Ramos (cell line): ENCODE measurements at regions not wholly inside any gene's neighbourhood (a gene's known extent, or its start where the extent isn't known, plus 50 kb on each side); places are given as distances from the start of the nearest gene placed in this dataset.
"Not testable (repeated sequence)": the region's sequence is repeated elsewhere in the genome, so short reads cannot be mapped to it uniquely, and the experiment has no call there.

Experiments
- in situ Hi-C: fragments of 300-500 bp; cut with MboI; formaldehyde crosslinking; loops from one replicate; pipeline ENCODE4 v1.14.3; 2022; ENCODE audit warnings: low sequenced_read_pairs; ENCODE audit not compliant: unreplicated experiment

DNA sequence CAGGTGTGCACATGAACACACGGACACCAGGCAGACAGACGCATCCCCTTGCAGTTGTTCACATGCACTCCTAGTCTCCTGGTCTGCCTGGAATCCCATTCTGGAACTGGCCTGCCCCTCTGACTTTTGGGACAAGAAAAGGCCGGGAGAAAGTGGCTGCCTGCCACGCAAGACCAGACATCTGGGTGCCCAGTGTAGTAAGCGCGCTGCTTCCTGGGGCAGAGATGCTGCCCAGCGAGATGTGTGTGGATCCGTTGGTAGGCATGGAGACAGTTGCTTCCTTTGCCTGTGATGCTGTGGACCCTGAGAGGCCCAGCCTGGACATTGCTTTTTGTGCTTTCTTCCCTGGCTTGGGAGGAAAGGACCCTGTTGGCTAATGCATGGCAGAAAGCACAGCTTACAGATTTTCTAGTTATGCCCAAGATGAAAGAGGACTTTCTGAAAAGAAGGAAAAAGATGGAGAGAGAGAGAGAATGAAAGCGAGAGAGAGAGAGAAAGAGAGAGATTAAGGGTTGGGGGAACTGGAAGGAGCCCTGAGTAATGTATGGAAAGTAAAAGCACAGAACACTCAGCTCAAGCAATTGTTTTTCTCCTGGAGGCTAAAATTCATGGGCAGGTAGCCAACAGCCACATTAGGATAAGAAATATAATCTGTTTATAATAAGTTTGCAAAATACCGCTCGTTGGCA is 235.3 kb downstream of the BCL2L11 start:
- in situ Hi-C loops, result not testable (repeated sequence)

DNA sequence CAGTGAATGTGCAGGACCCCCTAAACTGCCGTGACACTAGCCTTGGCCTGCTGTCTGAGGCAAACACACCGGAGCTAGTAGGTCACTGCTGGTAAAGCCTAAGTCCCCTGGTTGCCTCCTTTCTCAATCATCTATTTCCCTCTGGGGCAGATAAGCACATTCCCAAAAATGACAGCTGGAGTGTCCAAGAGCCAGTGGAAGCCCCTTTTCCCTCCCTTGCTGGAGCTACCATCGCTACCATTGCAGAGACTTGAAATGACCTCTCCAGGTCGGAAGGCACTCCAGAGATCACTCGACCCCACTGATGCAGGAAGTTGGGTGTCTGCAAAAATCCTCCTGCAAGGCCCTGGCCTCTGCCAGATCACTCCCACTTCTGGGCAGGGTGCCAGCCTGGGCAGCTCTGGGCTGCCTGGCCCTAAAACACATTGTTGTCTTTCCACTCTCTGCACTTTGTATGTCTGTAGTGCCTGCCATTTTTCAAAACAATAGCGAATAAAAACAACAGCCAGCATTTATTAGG is 235.9 kb downstream of the BCL2L11 start:
- in situ Hi-C loops, result not testable (repeated sequence)

DNA sequence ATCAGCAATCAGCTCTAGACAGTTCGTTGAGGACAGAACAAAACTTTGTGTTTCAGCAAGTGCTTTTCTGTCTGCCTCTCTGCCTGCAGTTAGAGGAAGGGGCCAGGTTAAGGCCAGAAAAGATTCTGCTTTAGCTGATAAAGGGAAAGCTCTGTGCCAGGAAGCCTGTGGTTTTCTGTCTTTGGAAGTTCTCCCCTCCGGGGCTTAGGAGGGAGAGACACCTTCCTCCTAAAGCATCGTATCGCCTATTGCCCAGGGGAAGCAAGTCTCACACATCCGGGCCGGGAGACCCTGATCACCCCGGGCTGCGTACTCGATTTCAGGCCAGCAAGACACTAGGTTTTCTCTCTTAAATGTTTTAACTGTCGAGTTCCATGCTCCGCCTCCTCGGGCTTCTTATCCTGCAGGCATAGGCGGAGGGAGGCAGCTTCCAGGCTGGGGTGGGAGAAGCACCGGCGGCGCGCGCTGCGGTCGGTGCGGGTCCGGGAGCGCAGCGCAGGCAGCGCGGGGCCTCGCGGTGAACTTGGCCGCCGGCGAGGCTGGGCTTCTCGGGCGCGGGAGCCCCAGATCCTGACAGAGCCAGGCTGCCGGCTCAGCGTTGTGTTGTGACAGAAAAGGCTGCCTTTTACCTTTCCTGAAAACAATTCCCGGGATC is 245.4 kb downstream of the BCL2L11 start:
- in situ Hi-C loops, result not testable (repeated sequence)

DNA sequence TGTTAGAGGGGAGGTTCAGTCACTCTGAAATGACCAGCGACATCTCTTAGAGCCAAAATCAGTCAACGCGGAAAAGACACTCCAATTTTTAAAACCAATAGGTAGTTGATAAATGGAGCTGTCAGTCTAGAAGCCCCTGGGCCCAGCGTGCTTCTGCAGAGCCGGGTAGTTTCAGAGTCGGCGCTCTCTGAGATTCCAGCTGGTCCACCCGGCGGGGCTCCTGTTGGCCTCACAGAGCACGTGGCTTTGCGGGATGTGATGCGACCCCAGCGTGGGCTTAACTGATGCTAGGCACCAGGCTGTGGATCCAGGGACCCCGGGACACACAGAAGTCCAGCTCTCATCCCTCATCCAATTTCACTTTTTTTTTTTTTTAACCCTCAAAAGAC is 245.9 kb downstream of the BCL2L11 start:
- in situ Hi-C loops, result not testable (repeated sequence)

DNA sequence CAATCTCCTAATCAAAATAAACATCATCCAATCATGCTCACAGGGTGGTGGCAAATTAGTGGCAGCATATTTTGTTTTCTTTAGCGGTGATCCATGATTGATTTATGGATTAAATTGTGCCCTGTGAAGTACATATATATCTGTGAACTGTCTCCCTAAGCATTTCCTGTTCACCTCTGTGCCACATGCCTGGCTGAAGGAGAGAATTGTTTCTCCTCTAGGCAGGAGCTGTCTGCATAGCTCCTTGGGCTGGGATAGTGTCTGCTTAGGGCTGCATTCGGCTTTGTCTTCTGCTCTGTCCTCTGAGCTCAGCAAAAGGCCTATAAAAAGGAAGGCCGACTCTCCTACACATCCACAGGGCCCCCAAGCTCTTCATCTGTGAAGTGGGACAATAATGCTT is 246.4 kb downstream of the BCL2L11 start:
- in situ Hi-C loops, result not testable (repeated sequence)

DNA sequence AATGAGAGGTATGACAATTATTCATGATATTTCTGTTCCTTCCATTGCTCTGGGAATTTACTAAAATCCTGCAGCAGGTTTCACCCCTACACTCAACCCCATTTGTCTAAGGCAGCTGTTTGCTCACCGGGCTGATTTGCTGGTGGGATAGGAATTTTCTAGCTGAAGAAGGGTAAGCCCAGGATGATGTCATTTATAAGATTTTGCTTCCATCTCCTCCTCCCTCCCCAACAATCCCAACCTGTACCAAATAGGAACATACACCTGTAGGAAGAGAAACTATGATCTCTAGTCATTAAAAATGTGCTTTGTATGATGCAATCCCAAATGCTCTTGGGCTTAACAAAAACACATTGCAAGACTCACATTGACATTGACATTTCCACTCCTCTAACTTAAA is 247.2 kb downstream of the BCL2L11 start:
- in situ Hi-C loops, result not testable (repeated sequence)

DNA sequence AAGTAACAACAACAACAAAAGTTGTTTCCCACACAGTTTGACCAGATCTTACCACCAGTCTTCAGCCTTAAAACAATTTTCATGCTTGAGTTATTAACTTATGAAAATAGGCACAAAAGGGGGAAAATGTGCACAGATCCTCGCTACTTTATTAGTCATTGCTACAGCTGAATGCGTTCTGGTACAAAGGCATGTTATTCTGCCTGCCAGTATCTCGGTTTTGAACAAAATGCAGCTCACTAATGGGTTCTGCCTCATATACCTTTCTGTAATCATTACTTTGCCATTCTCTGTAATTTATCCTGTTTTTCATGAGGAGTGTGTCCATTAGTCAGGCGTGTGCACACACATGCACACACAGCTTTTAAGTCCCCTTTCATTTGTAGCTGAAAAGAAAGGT is 247.6 kb downstream of the BCL2L11 start:
- in situ Hi-C loops, result not testable (repeated sequence)

DNA sequence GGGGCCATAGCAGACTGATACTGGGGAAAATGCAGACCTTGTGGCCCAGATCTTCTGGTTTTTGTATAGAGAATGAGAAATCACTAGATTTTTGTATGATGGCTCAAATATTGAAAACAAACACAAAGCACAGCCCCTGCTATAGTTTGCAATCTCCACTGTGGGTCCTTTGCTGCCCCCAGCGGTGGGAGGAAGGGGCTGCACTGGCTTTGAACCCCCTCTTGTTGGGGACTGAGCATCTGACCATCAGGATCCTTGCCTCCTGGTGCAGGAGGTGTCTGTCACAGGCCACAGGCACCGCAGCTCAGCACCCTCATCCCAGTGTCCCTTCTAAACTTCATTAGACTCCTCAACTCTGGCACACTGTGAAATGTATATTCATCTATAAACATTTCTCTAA is 252.3 kb downstream of the BCL2L11 start:
- in situ Hi-C loops, result not testable (repeated sequence)

DNA sequence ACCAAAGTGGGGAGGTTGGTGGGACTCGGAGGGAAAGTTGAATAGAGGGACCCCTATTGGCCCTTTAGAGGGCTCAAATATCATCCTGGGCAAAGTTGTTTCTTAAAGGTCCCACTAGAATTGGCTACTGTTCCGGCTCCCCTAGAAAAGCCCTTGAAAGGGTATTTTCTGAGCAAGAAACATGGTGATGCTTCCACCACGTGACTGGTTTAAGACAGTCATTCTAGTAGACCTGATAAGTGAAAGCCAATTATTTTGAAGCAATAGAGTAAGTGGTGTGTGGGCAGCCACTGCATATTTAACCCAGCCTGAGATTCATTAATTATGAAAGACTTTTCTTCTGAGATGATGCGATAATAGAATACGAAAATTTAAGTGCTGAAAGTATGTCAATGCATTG is 253.3 kb downstream of the BCL2L11 start:
- in situ Hi-C loops, result not testable (repeated sequence)

DNA sequence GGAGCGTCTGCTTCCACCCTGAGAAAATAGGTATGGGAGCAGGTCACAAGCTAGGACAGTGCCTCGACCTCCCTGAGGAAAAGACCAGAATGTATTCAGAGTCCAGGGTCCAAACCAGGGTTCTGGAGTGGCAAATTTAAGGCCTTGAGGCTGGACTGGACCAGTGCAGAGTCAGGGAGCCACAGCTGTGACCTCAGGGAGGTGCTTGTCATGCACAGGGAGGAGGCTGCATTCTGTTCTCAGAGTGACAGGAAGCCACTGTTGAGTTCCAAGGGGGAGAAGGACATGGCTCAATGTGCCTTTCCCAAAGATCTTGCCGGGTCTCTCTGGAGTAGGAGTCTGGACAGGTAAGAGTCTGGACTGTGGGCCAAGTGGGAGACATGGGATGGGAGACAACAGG is 254.0 kb downstream of the BCL2L11 start:
- in situ Hi-C loops, result not testable (repeated sequence)

DNA sequence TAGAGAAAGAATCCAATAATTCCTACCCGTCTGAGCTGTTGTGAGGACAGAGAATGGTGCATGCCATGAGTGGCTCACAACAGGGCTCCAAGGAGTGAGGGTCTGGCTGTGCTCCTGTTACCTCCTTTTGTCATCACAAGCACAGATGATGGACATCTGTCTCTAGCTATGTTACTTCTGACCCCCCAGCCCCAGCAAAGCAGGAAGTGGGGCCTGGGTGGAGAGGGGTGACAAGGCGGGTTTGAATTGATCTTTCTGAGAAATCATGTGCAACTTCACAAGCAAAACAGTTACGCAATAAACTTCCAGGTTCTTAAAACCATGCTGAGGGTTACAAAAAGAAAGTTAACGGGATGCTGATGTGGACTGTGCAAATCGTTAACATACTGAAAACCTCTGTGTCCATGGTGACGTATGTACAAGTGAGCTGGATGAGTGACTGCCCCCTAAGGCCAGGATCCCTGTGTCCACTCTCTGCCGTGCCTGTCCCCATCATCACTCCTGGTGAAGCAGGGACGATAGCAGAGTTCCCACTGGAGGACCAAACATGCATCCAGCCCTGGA is 254.7 kb downstream of the BCL2L11 start:
- in situ Hi-C loops, result not testable (repeated sequence)

DNA sequence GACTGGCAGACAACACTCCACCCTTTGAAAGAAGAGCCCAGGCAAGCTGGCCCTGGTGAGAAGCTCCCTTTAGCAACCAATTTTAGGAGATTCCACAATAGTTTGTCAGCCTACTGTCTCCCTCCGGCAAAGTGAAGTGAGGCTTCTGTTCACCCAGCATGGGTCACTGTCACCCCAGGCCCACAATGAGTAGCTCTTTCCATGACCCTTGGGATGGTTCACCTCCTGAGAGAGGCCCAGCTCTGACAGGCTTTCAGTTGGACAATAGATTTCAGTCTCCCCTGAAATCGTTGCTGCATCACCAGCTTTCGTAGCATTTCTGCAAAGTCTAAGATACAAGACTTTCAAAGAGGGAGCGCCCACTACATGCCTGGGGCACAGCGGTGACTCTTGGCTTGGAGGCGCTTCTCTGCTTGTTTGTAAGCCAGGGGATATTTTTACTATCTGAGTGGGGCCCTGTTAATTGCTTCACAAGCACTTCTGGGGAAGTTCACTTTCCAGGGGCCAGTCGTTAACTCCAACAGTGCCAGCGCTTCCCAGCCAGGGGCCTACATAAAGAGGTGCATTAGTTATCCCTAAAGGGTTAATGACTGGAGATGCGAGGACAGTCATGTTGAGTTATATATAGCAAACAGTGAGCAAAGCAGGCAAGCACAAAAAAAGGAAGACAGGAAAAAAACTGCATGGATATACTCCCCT is 255.7 kb downstream of the BCL2L11 start:
- in situ Hi-C loops, result not testable (repeated sequence)

DNA sequence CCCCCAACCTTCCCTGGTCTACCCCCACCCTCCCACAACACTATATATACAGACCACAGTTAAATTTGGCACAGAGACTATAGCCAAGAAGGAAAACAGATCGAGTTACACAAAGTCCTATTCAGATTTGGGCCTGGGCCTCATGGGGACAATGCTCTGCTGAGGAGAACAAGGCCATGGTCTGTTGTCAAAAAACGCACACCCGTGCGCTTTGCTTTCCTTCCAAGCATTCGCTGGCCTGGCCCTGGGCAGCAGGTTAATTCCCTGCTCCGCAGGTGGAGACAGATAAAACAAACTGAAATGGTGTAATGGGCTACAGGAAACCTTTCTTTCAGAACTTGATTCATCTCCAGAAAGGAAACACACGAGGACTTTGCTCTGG is 256.2 kb downstream of the BCL2L11 start:
- in situ Hi-C loops, result not testable (repeated sequence)

DNA sequence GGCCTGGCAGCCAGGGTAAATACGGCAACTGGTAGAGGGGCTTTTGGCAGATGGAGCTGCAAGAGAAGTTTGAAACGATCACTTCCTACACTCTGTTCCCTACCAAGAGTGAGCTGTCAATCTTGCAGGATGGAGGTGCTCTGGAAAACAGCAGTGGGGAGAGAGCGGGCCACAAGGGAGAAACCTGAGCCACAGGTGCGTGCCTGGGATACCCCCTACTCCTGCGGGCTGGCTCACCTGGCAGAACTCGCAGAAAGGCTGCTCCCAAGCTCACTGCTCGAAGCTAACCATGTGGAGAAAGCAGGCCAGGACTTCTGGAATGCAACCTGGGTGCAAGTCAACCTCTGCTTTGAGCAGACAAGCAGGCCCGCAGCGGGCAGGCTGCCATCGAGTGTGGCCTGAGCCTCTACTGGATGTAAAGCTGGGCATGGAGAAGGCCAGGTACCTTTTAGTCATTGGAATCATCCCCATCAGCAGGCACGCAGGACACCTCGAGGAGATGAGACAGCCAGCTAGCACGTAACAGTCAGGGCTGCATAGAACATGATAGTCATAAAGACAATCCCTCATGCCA is 256.8 kb downstream of the BCL2L11 start:
- in situ Hi-C loops, result not testable (repeated sequence)

DNA sequence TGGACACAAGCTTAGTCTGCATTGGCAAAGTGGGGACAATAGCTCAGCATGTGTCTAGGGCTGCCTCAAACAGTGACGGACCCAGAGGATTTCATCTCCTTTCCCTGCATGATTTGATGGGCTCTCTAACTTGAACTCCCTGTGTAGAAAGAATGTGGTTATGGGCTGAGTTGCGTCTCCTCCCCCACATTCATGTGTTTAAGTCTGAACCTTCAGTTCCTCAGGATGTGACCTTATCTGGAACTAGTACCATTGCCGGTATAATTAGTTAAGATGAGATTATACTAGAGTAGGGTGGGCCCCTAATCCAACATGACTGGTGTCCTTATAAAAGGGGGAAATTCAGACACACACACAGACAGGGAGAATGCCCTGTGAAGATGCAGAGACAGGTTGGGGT is 257.6 kb downstream of the BCL2L11 start:
- in situ Hi-C loops, result not testable (repeated sequence)

DNA sequence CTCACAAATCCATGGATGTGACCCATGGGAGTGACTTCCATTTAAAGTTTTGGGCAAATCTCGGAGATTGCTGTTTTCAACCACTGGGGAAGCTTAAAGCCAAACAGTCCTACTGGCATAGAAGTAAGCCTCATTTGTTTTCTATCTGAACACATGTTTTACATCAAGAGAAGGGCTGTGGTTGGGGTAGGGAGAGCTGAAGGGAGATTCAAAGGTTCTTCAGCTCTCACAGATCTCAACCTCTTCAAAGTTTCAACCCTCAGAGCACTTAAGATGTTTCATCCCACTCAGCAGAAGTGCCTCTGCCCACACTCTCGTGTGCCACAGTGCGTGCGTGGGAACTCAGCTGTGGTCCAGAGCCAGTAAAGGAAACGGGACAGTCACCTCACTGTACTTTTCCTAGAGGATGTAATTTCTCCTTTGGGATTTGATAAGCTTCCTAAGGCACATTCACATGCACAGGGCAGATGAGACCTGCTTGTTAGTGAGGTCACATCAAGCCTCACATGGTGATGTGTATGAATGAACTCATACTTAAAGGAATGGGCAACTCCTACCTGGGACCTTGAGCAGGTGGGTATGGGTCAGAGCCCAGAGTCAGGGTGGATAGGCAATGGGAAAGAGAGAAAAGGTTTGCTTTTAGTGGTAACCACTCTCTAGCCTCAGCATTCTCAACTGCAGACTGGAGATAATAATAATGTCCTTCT is 260.2 kb downstream of the BCL2L11 start:
- in situ Hi-C loops, result not testable (repeated sequence)

DNA sequence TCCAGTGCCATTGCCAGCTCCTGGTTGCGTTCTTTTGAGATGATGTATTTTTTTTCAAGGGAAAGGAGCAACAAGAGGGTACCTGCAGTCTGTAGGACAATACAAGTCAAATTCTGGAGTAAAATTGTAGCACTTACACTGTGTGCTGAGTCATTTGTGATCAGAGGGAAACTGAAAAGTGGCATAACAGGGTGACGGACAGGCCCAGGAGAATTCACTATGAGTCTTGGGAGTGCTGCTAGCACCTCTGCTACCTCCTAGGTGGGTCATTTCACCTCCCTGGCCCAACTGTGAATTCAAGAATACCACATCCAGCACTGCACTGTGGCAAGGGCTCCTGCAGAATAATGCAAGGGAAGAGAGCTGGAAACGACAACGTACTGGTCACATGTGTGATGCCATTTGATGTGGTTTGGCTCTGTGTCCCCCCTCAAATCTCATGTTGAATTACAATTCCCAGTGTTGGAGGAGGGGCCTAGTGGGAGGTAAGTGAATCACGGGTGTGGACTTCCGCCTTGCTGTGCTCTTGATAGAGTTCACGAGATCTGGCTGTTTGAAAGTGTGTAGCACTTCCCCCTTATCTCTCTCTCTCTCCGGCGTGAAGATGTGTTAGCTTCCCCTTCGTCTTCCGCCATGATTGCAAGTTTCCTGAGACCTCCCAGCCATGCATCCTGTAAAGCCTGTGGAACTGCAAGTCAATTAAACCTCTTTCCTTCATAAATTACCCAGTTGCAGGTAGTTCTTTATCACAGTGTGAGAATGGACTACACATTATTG is 261.0 kb downstream of the BCL2L11 start:
- in situ Hi-C loops, result not testable (repeated sequence)

DNA sequence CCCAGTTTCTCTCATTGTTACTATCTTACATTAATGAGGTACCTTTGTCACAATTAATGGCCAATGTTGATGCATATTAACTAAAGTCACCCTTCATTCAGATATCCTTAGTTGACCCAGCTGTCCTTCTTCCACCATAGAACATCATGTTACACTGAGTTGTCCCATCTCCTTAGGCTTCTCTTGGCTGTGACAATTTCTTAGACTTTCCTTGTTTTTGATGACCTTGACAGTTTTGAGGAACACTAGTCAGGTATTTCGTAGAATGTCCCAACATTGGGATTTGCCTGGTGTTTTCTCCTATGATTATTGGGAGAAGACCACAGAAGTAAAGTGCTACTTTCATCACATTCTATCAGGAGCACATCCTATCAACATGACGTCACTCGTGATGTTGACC is 261.8 kb downstream of the BCL2L11 start:
- in situ Hi-C loops, result not testable (repeated sequence)

DNA sequence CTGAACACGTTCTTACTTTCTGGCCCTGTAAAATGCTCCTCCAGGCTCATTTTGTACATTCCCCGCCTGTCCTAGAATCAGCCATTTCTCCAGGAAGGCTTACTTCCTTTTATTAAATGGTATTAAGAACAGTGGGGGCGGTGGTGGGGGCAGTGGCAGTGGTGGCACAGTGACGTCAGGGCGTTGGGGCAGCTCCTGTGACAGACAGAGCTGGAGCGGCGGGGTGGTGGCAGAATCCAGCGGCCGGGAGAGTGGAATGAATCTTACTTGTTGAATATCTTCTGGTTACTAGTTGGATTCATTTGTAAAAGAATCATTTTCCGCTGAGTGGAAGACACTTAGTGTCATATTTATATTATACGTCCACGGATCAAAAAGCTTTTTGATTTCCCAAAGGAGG is 262.6 kb downstream of the BCL2L11 start:
- in situ Hi-C loops, result not testable (repeated sequence)
